ENCODE measurements at regions not wholly inside any gene's neighbourhood (a gene's known extent, or its start where the extent isn't known, plus 50 kb on each side); places are given as distances from the start of the nearest gene placed in this dataset.

DNA sequence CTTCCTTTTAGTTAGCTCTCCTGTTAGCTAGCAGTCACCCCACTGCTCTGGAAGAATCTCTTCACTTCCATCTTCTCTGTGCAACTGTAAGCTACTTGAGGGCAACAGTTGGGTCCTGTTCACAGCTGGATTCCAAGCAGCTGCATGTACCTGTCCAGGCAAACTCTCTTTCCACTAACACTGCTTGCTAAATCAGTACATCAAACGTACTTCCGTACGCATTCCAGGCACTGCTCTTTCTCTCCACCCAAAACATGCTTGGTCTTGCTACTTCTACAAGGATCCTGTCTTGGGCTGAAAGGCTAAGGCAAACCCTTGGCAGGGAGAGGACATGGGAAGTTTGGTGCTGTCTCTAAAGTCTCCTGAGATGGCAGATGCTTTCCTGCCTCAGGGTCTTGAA lies 139.2 kb upstream of the CACNA1E start:
- 44% methylated on average over 3 of the region's 3 CpGs for WGBS
- Histone ChIP-seq H3K36me3 (no peaks in the 10 kb centered on the region), H3K27me3 (peaks cover 5% of the 10 kb centered on the region), H3K4me1 (peaks cover 9% of the 10 kb centered on the region), H3K4me3 (no peak overlapping the region), H3K27ac (no peak overlapping the region), H3K9me3 (no peaks in the 10 kb centered on the region)
- TF ChIP-seq, protein P1, sequence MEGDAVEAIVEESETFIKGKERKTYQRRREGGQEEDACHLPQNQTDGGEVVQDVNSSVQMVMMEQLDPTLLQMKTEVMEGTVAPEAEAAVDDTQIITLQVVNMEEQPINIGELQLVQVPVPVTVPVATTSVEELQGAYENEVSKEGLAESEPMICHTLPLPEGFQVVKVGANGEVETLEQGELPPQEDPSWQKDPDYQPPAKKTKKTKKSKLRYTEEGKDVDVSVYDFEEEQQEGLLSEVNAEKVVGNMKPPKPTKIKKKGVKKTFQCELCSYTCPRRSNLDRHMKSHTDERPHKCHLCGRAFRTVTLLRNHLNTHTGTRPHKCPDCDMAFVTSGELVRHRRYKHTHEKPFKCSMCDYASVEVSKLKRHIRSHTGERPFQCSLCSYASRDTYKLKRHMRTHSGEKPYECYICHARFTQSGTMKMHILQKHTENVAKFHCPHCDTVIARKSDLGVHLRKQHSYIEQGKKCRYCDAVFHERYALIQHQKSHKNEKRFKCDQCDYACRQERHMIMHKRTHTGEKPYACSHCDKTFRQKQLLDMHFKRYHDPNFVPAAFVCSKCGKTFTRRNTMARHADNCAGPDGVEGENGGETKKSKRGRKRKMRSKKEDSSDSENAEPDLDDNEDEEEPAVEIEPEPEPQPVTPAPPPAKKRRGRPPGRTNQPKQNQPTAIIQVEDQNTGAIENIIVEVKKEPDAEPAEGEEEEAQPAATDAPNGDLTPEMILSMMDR (IDR thresholded peaks at IDR 0.05): no peak
- no peak for TF ChIP-seq POLR2A (IDR thresholded peaks at IDR 0.05)
- TF ChIP-seq EP300 (IDR thresholded peaks at IDR 0.05): no peak
- TF ChIP-seq POLR2AphosphoS5 (IDR thresholded peaks at IDR 0.05): no peak
- no peak for DNase-seq (ENCODE audit: low spot score in 2 of 2)

DNA sequence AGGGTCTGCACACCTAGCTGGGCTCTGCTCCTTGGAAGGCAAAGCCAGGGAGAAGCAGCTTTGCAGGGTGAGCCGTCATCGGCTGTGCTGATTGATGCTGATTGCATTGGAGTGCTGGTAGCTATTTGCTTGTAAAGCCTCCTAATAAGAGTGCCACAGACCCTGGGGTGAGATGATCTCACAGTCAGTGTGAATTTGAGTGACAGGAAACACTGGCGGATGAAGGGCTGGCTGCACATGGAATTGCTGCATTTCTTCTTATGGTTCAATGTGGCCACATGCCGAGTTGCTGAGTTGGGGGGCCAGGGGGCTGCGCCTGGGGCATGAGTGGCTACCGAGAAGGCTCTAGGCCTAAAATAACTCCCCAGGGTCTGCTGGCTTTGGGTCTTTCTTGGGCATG lies 138.2 kb upstream of the CACNA1E start:
- no peak overlapping the region for H3K27ac ChIP-seq
- 46% methylated on average over 6 of the region's 6 CpGs for WGBS
- no peaks in the 10 kb centered on the region for H3K36me3 ChIP-seq
- no peaks in the 10 kb centered on the region for H3K9me3 ChIP-seq
- no peak for TF ChIP-seq POLR2AphosphoS5 (IDR thresholded peaks at IDR 0.05)
- TF ChIP-seq, protein P1 (IDR thresholded peaks at IDR 0.05): no peak
- no peak for TF ChIP-seq EP300 (IDR thresholded peaks at IDR 0.05)
- no peak for TF ChIP-seq POLR2A (IDR thresholded peaks at IDR 0.05)
- H3K4me3 ChIP-seq: no peak overlapping the region
- H3K4me1 ChIP-seq: peaks cover 9% of the 10 kb centered on the region
- DNase-seq (ENCODE audit: low spot score in 2 of 2): no peak
- peaks cover 5% of the 10 kb centered on the region for H3K27me3 ChIP-seq

DNA sequence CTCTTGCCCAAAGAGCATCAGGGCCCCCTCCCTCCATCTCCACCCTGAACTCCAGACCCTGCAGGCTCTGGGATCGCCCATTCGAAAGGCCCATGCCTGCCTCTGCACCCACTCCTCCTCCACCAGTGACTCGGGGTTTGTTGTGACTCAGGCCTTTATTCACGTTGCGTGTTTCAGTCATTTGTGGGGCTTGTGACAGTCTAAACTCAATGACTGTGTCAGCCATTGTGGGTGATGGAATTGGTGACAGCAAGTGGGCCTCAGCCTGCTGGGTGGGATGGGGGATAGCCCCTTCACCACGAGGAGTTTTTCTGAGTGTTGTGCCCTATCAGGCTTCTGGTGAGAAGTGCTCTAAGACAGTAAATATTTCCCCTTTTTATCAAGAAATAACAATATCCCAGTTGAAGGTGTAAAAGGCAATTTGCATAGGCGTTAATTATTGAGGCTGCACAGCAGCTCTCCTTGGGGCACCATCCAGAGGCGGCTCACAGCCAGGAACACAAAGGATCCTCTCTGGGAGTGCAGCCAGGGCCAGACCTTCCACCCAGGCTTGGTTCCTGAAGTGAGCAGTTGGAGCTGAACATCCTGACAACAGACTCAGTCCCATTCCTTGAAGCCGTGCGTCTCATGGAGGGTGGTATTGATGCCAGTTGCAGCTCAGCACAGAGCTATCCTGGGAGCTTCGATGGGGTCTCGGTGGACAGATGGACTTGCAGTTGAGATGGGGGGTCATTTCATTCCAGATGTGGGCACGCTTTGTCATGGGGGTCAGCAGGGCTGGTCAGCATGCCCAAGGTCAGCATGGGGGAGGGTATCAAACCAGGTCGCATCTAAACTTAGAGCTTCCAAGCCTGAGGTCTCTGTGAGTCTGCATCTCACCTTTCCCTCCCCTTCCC lies 135.6 kb upstream of the CACNA1E start:
- no peak for DNase-seq (ENCODE audit: low spot score in 2 of 2)
- peaks cover 9% of the 10 kb centered on the region for H3K4me1 ChIP-seq
- H3K9me3 ChIP-seq: no peaks in the 10 kb centered on the region
- no peak for TF ChIP-seq POLR2A (IDR thresholded peaks at IDR 0.05)
- no peak for TF ChIP-seq POLR2AphosphoS5 (IDR thresholded peaks at IDR 0.05)
- TF ChIP-seq, protein P1 (IDR thresholded peaks at IDR 0.05): no peak
- no peaks in the 10 kb centered on the region for H3K36me3 ChIP-seq
- 79% methylated on average over 13 of the region's 14 CpGs for WGBS
- H3K27ac ChIP-seq: no peak overlapping the region
- peaks cover 5% of the 10 kb centered on the region for H3K27me3 ChIP-seq
- H3K4me3 ChIP-seq: no peak overlapping the region

DNA sequence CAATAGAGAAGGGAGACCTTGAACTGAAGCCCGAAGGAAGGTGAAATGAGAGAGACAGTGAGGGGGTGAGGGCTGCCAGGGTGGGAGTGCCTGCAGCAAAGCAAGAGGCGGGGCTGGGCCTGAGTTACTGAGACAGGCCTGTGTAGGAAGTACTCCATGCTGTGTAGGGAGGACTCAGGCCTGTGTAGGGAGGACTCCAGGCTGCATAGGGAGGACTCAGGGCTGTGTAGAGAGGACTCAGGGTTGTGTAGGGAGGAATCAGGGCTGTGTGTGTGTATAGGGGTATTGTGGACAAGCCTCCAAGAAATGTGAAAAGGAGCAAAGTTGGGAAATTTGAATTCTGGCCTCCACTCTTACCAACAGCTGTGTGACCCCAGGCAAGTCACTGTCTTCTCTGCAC lies 133.8 kb upstream of the CACNA1E start:
- Histone ChIP-seq H3K36me3 (no peaks in the 10 kb centered on the region), H3K9me3 (no peaks in the 10 kb centered on the region), H3K27me3 (peaks cover 5% of the 10 kb centered on the region), H3K4me3 (no peak overlapping the region), H3K4me1 (peaks cover 6% of the 10 kb centered on the region), H3K27ac (no peak overlapping the region)
- no peak for DNase-seq (ENCODE audit: low spot score in 2 of 2)
- TF ChIP-seq, protein P1 (IDR thresholded peaks at IDR 0.05): no peak
- TF ChIP-seq POLR2A (IDR thresholded peaks at IDR 0.05) (no peak), EP300 (IDR thresholded peaks at IDR 0.05) (no peak), POLR2AphosphoS5 (IDR thresholded peaks at IDR 0.05) (no peak)
- 75% methylated on average over 2 of the region's 2 CpGs for WGBS

DNA sequence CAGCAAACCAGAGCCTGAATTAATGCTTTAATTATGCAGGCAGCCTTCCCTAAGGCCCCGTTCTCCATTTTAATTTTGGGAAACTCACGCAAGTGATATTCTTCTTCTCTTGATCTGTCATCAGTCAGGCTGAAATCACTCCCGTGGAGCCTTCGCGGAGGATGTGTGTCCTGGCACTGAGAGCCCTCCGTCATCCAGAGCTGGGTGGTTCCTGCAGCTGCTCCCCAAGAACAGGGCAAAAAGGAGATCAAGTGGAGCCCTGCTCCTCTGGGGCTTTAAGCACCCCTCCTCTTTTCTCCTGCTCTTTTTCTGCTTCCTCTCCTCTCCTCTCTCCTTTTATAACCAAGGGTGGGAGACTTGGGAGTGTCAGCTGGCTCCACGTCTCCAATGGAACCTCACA lies 133.2 kb upstream of the CACNA1E start:
- DNase-seq (ENCODE audit: low spot score in 2 of 2): no peak
- no peaks in the 10 kb centered on the region for H3K9me3 ChIP-seq
- WGBS: 90% methylated on average over 7 of the region's 7 CpGs
- no peaks in the 10 kb centered on the region for H3K27me3 ChIP-seq
- no peak overlapping the region for H3K4me3 ChIP-seq
- no peak for TF ChIP-seq EP300 (IDR thresholded peaks at IDR 0.05)
- H3K4me1 ChIP-seq: no peaks in the 10 kb centered on the region
- no peaks in the 10 kb centered on the region for H3K36me3 ChIP-seq
- no peak overlapping the region for H3K27ac ChIP-seq

Data from suprapubic skin (tissue), 4 donors.